ENCODE measurements at regions not wholly inside any gene's neighbourhood (a gene's known extent, or its start where the extent isn't known, plus 50 kb on each side); places are given as distances from the start of the nearest gene placed in this dataset.

- H2BK5ac ChIP-seq (ENCODE audit: low read depth, low read length, poor library complexity, severe bottlenecking) = no peak overlapping the region
- no peak overlapping the region for H3K56ac ChIP-seq (ENCODE audit: extremely low read depth, insufficient read depth, low read length)
- no peak for ATAC-seq (ENCODE audit: low read depth)
- no peak overlapping the region for H3K9ac ChIP-seq (ENCODE audit: low read depth, low read length)
- H4K91ac ChIP-seq (ENCODE audit: insufficient read depth, low read depth, low read length) = no peak overlapping the region
- H2BK15ac ChIP-seq (ENCODE audit: low read depth, low read length) = no peak overlapping the region
- no peak overlapping the region for H2BK20ac ChIP-seq (ENCODE audit: low read depth, low read length)
- no peak overlapping the region for H3K4ac ChIP-seq (ENCODE audit: low read depth, low read length)
- H4K20me1 ChIP-seq (ENCODE audit: insufficient read depth, low read length) = no peaks in the 10 kb centered on the region
- in situ Hi-C loops (cut with MboI; ENCODE audit: low sequenced_read_pairs) = no loop called here
- H3K18ac ChIP-seq (ENCODE audit: low read depth, low read length) = no peak overlapping the region
- H4K5ac ChIP-seq (ENCODE audit: low read depth, low read length) = no peak overlapping the region
- H3K4me1 ChIP-seq (ENCODE audit: control insufficient read depth, insufficient read depth, low read length) = no peaks in the 10 kb centered on the region
- H4K8ac ChIP-seq (ENCODE audit: low read depth in 2 of 2, low read length in 2 of 2) = no peak overlapping the region
- H3K79me1 ChIP-seq (ENCODE audit: low read depth in 1 of 2, low read length in 2 of 2) = no peaks in the 10 kb centered on the region
- H2AK5ac ChIP-seq (ENCODE audit: low read depth, low read length) = no peak overlapping the region
- H3K27ac ChIP-seq (ENCODE audit: insufficient read depth, low read length) = no peak overlapping the region
- BruUV-seq (replicated peaks) = no TSS peak
- no peak overlapping the region for H3K4me3 ChIP-seq (ENCODE audit: insufficient read depth, low read depth, low read length)
- no peak overlapping the region for H2AK9ac ChIP-seq (replicated peaks; ENCODE audit: low read depth, low read length, poor library complexity)
- H3K4me2 ChIP-seq (ENCODE audit: low read depth, low read length) = no peak overlapping the region
- dilution Hi-C loops (cut with HindIII; ENCODE audit: low sequenced_read_pairs, unreplicated experiment) = no loop called here
- ChIA-PET CTCF (no interaction called here), POLR2A (ENCODE audit: unreplicated experiment) (no interaction called here)
- no peaks in the 10 kb centered on the region for H3K9me3 ChIP-seq (ENCODE audit: control insufficient read depth, insufficient read depth, low read length)
- H2AFZ ChIP-seq (replicated peaks; ENCODE audit: low read length, poor library complexity) = no peak overlapping the region
- intact Hi-C loops (cut with micrococcal nuclease) = no loop called here
- DNase-seq = no peak
- TF ChIP-seq USF2 (IDR thresholded peaks at IDR 0.05; ENCODE audit: low read depth, low read length) = no peak
- no peak for TF ChIP-seq CHD1 (IDR thresholded peaks at IDR 0.05; ENCODE audit: low read depth, low read length)
- no peak for TF ChIP-seq CEBPB (IDR thresholded peaks at IDR 0.05; ENCODE audit: low read depth, low read length)
- no peak for TF ChIP-seq RAD21 (IDR thresholded peaks at IDR 0.05; ENCODE audit: low read length)
- TF ChIP-seq FOS (IDR thresholded peaks at IDR 0.05; ENCODE audit: low read depth, low read length) = no peak
- TF ChIP-seq MAFK (IDR thresholded peaks at IDR 0.05; ENCODE audit: low read depth, low read length) = peak; percentile 39
- no peak overlapping the region for H3K23ac ChIP-seq (ENCODE audit: low read depth, low read length)
- no peaks in the 10 kb centered on the region for H3K27me3 ChIP-seq (ENCODE audit: control insufficient read depth, insufficient read depth, low read length)
- H2BK120ac ChIP-seq (ENCODE audit: low read depth, low read length) = no peak overlapping the region
- H3K9me1 ChIP-seq (ENCODE audit: insufficient read depth, low read length) = no peaks in the 10 kb centered on the region
- H3K14ac ChIP-seq (replicated peaks; ENCODE audit: low read depth, low read length) = no peak overlapping the region
- no peaks in the 10 kb centered on the region for H3K36me3 ChIP-seq (ENCODE audit: control insufficient read depth, insufficient read depth, low read length)
These were observed 293.8 kb downstream of the GRIN2B start for GRCh38 chr12:13687633-13688032.

Data from IMR-90 (cell line).